ENCODE measurements at regions not wholly inside any gene's neighbourhood (a gene's known extent, or its start where the extent isn't known, plus 50 kb on each side); places are given as distances from the start of the nearest gene placed in this dataset.

DNA sequence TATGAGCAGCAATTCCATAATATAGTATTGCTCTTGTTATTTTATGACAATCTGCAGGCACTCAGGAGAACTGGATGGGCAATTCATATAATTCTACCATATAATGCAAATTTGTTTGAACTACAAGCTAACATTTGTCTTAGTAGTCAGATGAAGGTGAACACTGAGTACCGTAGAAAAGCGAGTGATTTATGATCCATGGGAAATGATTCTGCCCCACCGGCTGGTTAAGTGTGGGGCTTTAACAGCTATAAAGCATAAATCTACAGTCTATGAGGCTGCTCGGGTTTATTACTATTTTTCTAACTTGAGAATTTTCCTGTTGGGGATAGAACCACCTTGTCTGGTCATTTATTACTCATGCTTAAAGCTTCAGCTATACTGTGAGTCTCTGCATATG, 275.5 kb downstream of the PCDH10 start:
- TF ChIP-seq, protein P1, sequence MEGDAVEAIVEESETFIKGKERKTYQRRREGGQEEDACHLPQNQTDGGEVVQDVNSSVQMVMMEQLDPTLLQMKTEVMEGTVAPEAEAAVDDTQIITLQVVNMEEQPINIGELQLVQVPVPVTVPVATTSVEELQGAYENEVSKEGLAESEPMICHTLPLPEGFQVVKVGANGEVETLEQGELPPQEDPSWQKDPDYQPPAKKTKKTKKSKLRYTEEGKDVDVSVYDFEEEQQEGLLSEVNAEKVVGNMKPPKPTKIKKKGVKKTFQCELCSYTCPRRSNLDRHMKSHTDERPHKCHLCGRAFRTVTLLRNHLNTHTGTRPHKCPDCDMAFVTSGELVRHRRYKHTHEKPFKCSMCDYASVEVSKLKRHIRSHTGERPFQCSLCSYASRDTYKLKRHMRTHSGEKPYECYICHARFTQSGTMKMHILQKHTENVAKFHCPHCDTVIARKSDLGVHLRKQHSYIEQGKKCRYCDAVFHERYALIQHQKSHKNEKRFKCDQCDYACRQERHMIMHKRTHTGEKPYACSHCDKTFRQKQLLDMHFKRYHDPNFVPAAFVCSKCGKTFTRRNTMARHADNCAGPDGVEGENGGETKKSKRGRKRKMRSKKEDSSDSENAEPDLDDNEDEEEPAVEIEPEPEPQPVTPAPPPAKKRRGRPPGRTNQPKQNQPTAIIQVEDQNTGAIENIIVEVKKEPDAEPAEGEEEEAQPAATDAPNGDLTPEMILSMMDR (IDR thresholded peaks at IDR 0.05), result no peak
- no peak for TF ChIP-seq ZFX (IDR thresholded peaks at IDR 0.05; ENCODE audit: borderline replicate concordance)

Data from 22Rv1 (cell line).